Panc1 (cell line): ENCODE measurements at regions not wholly inside any gene's neighbourhood (a gene's known extent, or its start where the extent isn't known, plus 50 kb on each side); places are given as distances from the start of the nearest gene placed in this dataset.
"Not testable (repeated sequence)": the region's sequence is repeated elsewhere in the genome, so short reads cannot be mapped to it uniquely, and the experiment has no call there.

Experiments
- POLR2AphosphoS5 ChIP-seq: IDR thresholded peaks from 2 replicates; pipeline ENCODE4 v1.6.1; 2012; ENCODE audit warnings: mild to moderate bottlenecking, low read depth, low read length, moderate library complexity
- SIN3A ChIP-seq: IDR thresholded peaks from 2 replicates; pipeline ENCODE4 v1.6.1; 2012; ENCODE audit warnings: low read depth, mild to moderate bottlenecking, low read length, moderate library complexity, borderline replicate concordance; ENCODE audit not compliant: insufficient read depth
- TF ChIP-seq, protein P1 (sequence below): fragments of 450-650 bp; IDR thresholded peaks from 2 replicates; pipeline ENCODE4 v1.5.1; 2017; ENCODE audit warnings: mild to moderate bottlenecking
- TF ChIP-seq, protein P2 (sequence below), 2 experiments: IDR thresholded peaks; 2 replicates each; pipeline ENCODE4 v1.6.1; 2011 to 2012; ENCODE audit warnings: low read depth in 2 of 2, control low read depth in 1 of 2, low read length in 1 of 2, mild to moderate bottlenecking in 1 of 2, moderate library complexity in 1 of 2; ENCODE audit not compliant: insufficient read depth in 1 of 2

DNA sequence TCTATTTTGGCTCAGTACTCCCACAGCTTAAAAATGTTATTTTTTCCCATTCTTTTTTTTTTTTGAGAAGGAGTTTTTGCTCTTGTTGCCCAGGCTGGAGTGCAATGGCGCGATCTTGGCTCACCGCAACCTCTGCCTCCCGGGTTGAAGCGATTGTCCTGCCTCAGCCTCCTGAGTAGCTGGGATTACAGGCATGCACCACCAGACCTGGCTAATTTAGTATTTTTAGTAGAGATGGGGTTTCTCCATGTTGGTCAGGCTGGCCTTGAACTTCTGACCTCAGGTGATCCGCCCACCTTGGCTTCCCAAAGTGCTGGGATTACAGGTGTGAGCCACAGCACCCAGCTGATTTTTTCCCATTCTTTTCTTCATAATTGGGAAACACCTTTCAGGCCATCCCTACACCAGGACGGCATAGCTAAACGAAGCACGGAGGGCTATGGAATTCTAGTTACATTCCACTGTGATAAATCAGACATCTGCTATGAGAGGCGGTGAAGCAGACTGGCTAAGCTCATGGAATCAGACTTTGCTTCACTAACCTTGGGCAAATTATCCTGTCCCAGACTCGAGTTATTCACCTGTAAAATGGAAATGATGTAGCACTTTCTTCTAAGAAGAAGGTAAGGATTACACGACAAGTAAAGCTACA, 68.7 kb upstream of the ZFAND5 start:
- TF ChIP-seq, protein P1, sequence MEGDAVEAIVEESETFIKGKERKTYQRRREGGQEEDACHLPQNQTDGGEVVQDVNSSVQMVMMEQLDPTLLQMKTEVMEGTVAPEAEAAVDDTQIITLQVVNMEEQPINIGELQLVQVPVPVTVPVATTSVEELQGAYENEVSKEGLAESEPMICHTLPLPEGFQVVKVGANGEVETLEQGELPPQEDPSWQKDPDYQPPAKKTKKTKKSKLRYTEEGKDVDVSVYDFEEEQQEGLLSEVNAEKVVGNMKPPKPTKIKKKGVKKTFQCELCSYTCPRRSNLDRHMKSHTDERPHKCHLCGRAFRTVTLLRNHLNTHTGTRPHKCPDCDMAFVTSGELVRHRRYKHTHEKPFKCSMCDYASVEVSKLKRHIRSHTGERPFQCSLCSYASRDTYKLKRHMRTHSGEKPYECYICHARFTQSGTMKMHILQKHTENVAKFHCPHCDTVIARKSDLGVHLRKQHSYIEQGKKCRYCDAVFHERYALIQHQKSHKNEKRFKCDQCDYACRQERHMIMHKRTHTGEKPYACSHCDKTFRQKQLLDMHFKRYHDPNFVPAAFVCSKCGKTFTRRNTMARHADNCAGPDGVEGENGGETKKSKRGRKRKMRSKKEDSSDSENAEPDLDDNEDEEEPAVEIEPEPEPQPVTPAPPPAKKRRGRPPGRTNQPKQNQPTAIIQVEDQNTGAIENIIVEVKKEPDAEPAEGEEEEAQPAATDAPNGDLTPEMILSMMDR = not testable (repeated sequence)
- TF ChIP-seq POLR2AphosphoS5, SIN3A: not testable (repeated sequence)
- TF ChIP-seq, protein P2, sequence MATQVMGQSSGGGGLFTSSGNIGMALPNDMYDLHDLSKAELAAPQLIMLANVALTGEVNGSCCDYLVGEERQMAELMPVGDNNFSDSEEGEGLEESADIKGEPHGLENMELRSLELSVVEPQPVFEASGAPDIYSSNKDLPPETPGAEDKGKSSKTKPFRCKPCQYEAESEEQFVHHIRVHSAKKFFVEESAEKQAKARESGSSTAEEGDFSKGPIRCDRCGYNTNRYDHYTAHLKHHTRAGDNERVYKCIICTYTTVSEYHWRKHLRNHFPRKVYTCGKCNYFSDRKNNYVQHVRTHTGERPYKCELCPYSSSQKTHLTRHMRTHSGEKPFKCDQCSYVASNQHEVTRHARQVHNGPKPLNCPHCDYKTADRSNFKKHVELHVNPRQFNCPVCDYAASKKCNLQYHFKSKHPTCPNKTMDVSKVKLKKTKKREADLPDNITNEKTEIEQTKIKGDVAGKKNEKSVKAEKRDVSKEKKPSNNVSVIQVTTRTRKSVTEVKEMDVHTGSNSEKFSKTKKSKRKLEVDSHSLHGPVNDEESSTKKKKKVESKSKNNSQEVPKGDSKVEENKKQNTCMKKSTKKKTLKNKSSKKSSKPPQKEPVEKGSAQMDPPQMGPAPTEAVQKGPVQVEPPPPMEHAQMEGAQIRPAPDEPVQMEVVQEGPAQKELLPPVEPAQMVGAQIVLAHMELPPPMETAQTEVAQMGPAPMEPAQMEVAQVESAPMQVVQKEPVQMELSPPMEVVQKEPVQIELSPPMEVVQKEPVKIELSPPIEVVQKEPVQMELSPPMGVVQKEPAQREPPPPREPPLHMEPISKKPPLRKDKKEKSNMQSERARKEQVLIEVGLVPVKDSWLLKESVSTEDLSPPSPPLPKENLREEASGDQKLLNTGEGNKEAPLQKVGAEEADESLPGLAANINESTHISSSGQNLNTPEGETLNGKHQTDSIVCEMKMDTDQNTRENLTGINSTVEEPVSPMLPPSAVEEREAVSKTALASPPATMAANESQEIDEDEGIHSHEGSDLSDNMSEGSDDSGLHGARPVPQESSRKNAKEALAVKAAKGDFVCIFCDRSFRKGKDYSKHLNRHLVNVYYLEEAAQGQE (IDR thresholded peaks at IDR 0.05; ENCODE audit: insufficient read depth in 1 of 2, low read depth in 2 of 2, low read length in 1 of 2) = not testable (repeated sequence)
